Gastrocnemius medialis (tissue), 4 donors: ENCODE measurements at regions not wholly inside any gene's neighbourhood (a gene's known extent, or its start where the extent isn't known, plus 50 kb on each side); places are given as distances from the start of the nearest gene placed in this dataset.

Experiments
- POLR2A ChIP-seq, 2 donors: fragments of 450-650 bp; IDR thresholded peaks; one replicate each; pipeline ENCODE4 v1.6.1; 2017; ENCODE audit warnings: antibody characterized with exemption in 2 of 2, mild to moderate bottlenecking in 2 of 2, moderate library complexity in 2 of 2
- TF ChIP-seq, protein P1 (sequence below), 5 experiments: fragments of 450-650 bp in 3 of 5; fragments of 200-600 bp in 2 of 5; sonication (generic) in 2 of 5; IDR thresholded peaks in 4 of 5; conservative IDR thresholded peaks in 1 of 5; 1 replicate in 4 of 5; 2 replicates in 1 of 5; pipeline ENCODE4 v1.5.1; 2016 to 2019; ENCODE audit warnings: antibody characterized with exemption in 5 of 5, mild to moderate bottlenecking in 3 of 5, moderate library complexity in 3 of 5

DNA sequence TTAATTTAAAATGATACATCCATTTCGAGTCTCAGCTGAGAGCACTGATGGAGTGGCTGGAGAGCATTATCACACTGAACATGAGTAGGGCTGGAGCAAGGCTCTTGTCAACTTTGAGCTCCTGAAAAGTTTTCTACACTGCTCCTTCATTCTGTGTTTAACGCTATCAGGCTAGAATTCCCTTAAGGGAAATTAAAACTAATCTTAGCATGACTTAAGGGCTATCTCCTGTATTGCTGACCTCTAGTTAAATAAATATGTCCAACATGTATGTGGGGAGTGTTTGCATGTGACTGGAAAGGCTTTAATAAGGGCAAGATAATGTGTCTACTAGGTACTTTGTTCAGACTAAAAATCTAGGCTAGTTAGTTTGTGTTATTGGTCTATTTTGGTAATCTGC is 116.7 kb upstream of the CAND1 start:
- TF ChIP-seq, protein P1, sequence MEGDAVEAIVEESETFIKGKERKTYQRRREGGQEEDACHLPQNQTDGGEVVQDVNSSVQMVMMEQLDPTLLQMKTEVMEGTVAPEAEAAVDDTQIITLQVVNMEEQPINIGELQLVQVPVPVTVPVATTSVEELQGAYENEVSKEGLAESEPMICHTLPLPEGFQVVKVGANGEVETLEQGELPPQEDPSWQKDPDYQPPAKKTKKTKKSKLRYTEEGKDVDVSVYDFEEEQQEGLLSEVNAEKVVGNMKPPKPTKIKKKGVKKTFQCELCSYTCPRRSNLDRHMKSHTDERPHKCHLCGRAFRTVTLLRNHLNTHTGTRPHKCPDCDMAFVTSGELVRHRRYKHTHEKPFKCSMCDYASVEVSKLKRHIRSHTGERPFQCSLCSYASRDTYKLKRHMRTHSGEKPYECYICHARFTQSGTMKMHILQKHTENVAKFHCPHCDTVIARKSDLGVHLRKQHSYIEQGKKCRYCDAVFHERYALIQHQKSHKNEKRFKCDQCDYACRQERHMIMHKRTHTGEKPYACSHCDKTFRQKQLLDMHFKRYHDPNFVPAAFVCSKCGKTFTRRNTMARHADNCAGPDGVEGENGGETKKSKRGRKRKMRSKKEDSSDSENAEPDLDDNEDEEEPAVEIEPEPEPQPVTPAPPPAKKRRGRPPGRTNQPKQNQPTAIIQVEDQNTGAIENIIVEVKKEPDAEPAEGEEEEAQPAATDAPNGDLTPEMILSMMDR (IDR thresholded peaks at IDR 0.05 in 4 of 5, conservative IDR thresholded peaks at IDR 0.05 in 1 of 5) = no peak
- TF ChIP-seq POLR2A (IDR thresholded peaks at IDR 0.05) = no peak
